DMS114 treated with DMSO at 0.1 percent for 48 hours (cell line): ENCODE measurements at regions not wholly inside any gene's neighbourhood (a gene's known extent, or its start where the extent isn't known, plus 50 kb on each side); places are given as distances from the start of the nearest gene placed in this dataset.
"Not testable (repeated sequence)": the region's sequence is repeated elsewhere in the genome, so short reads cannot be mapped to it uniquely, and the experiment has no call there.

ENCODE experiments used
- DNase-seq: peaks from one replicate; lab custom pipeline; 2025; ENCODE audit not compliant: unreplicated experiment; lab: John Stamatoyannopoulos, UW

DNA sequence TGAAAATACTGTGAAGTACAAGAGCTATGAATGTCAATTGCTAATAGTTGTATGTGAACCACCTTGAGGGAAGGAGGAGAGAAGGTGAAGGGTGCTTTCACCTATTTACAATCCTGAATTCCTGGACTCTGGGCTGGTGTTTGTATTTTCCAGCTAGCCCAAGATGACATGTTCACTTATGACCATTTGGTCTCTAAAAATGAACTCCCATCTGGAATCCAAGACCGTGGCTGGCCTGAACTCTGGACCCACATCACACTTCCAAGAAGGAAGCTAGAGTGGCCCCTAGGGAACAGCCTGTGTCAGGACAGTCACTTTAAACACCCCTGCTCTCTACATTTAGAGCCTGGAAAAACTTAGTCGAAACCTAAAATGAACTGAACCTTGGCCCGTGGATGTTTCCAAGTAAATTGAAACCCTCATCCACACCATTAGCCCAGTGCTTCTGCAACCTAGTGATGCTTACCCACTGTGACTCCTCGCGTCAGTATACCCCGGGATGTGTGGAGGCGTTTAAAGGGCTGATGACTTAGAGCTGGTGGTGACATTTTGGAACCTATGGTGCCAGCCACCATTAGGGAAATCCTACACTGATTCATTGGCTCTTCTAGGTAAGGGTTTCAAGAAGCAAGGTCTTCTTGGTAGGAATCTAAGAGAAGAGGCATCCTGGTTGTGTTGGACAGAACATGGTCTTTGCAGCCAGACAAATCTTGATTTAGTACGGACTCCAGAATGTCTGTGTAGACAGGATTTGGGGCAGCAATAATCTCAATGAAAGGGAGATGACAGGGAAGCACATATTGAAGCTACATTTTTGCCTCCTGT lies 171.5 kb upstream of the IRF2BP2 start:
- no peak for DNase-seq

- no peak for DNase-seq
These were observed 170.7 kb upstream of the IRF2BP2 start for GRCh38 chr1:234780531-234781162.

DNA sequence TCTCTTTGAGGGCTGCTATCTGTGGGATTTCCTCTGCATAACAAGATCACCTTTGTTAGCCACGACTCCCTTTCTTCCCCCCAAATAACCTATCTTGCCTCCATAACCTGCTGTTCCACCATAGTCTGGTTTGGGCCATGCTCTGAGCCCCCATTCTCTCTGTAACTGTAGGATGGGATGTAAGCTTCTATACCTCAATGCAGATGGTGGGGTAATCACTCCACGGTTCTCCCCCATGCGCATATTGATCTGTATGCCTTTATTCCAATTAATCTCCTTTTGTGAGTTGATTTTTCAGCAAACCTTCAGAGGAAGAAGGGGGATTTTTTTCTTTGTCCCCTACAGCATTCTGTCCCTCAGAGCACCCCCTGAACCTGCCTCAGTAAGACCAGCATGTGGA lies 170.1 kb upstream of the IRF2BP2 start:
- DNase-seq: no peak

- DNase-seq: not testable (repeated sequence)
These were observed 169.6 kb upstream of the IRF2BP2 start for GRCh38 chr1:234779600-234779999.

DNA sequence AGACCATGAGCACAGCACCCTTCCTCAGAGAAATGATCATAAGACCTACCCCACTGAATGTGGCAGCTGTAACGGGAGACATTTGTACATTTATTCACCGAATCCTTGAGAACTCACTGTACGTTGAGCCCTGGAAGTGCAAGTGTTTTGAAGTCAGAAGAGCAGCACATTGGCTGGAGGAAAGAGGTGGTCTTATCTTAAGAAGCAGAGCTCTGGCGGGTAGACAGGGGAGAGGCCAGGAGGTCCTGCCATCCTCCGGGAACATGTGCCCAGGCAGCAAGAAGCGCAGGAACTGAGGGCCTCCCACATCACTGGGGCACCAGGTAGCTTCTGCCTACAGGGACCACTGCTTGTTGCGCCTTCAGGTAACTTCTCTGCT lies 169.2 kb upstream of the IRF2BP2 start:
- DNase-seq: no peak

DNA sequence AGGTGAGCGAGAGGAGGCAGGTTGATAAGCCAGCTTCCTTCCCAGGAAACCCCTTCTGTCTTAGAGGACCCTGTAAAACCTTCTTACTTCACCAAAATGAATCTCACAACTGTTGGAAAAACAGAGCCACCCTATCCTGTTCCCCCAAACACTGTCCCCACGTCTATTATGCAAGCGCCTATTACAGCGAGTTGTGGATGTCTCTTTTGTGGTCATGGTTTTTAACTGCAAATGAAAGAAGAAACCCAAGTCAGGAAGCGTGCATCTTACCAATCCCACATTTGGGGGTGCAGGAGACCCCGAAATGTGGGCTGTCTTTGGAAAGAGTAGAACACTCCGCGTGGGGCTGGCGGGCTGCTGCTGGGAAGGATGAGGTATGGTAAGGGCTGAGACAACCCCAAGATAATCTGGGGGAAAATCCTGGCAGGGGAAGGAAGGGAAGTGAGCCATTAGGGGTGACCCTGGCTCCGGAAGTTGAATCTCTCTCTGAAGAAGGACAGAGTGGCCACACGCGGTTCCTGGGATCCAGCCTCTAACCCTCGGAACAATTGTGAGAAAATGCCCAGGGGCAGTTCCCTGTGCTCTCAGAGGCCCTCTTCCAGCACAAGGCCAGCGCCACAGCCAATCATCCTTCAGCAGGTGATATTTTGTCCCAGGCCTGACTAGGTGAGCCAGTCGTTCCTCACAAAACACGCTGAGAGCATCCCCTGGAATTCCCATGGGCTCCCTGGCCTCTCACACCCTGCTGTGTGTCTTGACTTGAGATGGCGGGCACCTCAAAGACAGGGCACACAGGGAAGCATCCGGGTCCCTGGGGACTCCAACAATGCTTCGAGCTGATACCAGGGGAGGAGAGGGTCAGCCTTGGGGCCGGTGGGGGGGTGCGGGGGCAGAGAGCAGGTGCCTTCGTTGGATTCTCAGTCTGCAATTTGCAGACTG lies 168.5 kb upstream of the IRF2BP2 start:
- no peak for DNase-seq

DNA sequence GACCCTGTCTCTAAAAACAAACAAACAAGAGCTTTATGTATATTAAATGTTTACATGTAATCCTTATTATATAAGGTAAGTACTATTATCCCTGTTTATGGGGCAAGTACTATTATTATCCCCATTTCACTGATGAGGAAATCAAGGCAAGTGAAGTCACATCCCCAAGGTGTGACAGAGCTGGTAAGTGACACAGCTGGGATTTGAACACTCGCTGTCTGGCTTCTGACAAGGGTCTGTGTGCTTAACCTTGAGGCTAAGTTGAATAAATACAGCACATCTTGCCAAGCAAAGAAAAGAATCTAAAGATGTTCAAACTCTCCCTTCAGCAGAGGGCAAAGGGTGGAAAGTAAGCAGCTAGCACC lies 167.9 kb upstream of the IRF2BP2 start:
- DNase-seq: no peak

DNA sequence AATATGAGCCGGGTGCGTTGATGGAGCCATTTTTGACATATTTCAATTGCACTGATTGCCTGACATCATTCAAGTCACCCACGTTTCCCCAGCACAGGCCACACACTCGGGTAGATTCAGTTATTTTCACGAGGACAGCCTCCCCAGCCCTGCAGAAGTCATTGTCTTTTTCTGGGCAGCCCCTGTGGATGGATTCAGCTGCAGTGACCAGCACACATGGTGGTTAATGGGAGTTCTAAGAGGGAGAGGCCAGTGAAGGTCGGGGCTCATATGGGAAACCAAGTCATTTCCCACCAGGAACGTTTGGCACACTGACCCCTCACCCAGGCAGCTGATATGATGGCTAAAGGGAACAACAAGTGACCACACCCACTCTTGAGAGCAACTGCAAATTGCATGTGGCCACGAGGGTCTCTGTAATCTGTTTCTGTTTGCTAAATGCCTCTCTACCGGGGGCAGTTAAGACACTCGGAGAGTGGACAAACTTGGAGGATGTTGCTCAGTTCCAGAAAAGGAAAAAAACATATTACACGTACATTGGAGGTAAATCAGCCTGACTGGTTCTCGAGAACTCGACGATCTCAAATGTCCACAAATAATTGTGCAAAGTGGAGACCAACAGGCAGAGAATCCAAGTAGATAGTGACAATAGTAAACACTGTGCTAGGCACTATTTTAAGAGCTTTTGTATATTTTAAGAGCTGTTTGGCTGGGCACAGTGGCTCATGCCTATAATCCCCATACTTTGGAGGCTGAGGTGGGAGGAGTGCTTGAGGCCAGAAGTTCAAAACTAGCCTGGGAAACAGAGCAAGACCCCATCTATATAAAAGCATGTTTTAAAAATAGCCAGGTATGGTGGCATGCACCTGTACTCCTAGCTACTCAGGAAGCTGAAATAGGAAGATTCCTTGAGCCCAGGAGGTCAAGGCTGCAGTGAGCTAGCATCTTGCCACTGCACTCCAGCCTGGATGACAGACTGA lies 167.2 kb upstream of the IRF2BP2 start:
- no peak for DNase-seq

DNA sequence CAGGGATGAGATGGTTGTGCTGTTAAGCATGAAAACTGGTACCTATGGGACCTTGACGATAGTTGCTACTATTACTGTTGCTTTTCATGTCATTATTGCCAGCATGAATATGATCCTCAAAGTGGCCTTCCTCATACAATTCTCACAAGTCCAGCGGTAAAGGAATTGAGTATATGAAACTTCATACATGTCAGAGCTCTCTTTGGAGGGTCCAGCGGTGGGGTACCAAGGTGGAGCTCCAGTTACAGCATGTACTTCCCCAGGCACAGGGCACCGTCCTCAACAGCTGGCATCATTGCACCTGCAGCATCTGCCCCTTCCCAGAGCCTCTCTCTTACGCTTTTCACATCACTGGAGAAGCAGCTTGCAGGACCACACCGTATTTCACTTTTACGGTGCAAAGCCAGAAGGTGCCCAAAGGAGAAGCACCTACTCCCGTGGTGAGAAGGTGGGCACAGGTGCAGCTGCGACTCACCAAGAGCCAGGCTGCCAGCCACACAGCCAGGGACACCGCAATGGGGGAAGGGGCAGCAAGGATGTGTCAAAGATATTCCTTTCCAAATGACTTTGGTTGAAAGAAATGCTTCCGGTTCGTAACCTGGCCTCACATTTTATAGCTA lies 166.4 kb upstream of the IRF2BP2 start:
- no peak for DNase-seq

DNA sequence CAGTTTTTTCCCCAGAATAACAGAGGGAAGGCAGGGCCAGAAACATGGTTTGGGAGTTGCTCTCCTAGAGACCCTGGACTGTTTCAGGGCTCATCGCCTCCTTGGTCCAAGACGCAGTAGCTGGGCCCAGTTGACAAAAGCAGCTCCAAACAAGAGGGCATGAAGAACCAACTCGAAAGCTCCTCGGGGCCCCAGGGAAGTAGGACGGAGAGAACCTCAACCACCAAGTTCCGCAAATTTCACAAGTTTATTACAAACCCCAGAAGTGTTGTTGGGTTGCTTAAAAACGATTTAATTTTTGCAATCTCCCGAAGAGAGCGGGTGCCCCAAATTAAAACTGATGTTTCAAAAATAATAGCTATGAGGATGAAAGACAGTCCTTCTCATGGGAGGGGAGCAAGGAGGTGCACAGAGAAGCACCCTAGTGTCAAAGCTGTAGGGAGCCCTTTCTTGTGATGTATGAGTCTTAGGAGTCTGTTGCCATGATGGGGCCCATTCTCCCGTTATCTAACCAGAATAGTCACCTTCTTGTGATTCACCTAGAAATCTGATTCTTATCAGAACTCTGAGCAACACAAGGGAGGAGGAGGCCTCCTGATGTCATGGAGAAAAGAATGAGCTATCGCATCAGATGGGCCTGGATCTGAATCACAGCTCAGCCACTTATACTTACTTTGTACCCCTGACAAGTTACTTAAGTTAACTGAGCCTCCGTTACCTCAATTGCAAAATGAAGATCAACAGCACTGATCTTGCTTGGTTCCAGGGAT lies 165.7 kb upstream of the IRF2BP2 start:
- DNase-seq: no peak

- no peak for DNase-seq
These were observed 165.0 kb upstream of the IRF2BP2 start for GRCh38 chr1:234774971-234775370.

- no peak for DNase-seq
These were observed 164.1 kb upstream of the IRF2BP2 start for GRCh38 chr1:234773936-234774677.

- no peak for DNase-seq
These were observed 162.6 kb upstream of the IRF2BP2 start for GRCh38 chr1:234772345-234773147.

- no peak for DNase-seq
These were observed 161.8 kb upstream of the IRF2BP2 start for GRCh38 chr1:234771642-234772344.

DNA sequence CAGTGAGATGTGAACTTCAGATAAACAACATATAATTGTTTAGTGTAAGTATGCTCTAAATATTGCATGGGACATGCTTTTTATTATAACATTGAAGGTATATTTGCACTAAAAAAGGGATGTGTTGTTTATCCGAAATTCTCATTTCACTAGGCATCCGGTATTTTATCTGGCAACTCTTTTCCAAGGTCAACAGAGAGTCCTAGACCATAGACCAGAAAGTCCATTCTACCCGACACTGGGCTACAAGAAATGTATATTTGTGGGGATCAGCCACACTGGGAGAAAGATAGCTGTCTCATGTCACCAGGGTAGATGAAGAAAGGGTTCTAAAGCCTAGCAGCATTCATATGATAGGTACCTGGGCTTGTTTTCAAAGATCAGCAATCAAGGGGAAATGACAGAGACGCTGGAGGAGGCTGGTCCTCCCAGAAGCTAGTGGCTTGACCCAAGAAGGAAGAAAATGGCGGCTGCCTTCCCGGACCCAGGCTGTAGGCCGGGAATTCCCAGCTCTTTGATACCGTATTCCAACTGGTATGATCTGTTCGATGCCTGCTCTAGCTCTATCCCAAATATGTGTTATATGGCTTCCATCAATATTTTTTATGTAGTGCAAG lies 161.1 kb upstream of the IRF2BP2 start:
- no peak for DNase-seq

GRCh38 chr1:234769986-234770795 lies 160.2 kb upstream of the IRF2BP2 start:
- no peak for DNase-seq
